Spinal cord (tissue), 9 donors: ENCODE measurements at regions not wholly inside any gene's neighbourhood (a gene's known extent, or its start where the extent isn't known, plus 50 kb on each side); places are given as distances from the start of the nearest gene placed in this dataset.
A peak's percentile ranks its signal among the peaks of the same experiment; 100 is the strongest.

Source experiments
- DNase-seq, 6 donors: peaks; one replicate each; pipeline versions ENCODE4 v3.0.0 to v3.0.0-alpha.2; 2013 to 2015; ENCODE audit warnings: low spot score in 6 of 6, low read depth in 4 of 6
- H3K27ac ChIP-seq: one replicate; pipeline ENCODE4 v1.5.1; 2013; ENCODE audit warnings: low read depth, low read length, control low read depth
- H3K27me3 ChIP-seq: one replicate; pipeline ENCODE4 v1.6.1; 2013; ENCODE audit warnings: low read length; ENCODE audit not compliant: control insufficient read depth, insufficient read depth
- H3K36me3 ChIP-seq: one replicate; pipeline ENCODE4 v1.6.1; 2013; ENCODE audit warnings: low read length; ENCODE audit not compliant: control insufficient read depth, insufficient read depth
- H3K4me1 ChIP-seq: one replicate; pipeline ENCODE4 v1.6.1; 2013; ENCODE audit warnings: low read length; ENCODE audit not compliant: control insufficient read depth, insufficient read depth
- H3K4me3 ChIP-seq: one replicate; pipeline ENCODE4 v1.5.1; 2013; ENCODE audit warnings: low read depth, low read length, control low read depth
- H3K9me3 ChIP-seq: one replicate; pipeline ENCODE4 v1.6.1; 2013; ENCODE audit warnings: low read length; ENCODE audit not compliant: control insufficient read depth, insufficient read depth
- WGBS: methylation state at CpG from one replicate; pipeline ENCODE4 v1.1.5; 2013; ENCODE audit warnings: missing lambda C conversion rate; ENCODE audit not compliant: insufficient coverage; 5-methylcytosine and 5-hydroxymethylcytosine counted together
- donor health status: healthy.

DNA sequence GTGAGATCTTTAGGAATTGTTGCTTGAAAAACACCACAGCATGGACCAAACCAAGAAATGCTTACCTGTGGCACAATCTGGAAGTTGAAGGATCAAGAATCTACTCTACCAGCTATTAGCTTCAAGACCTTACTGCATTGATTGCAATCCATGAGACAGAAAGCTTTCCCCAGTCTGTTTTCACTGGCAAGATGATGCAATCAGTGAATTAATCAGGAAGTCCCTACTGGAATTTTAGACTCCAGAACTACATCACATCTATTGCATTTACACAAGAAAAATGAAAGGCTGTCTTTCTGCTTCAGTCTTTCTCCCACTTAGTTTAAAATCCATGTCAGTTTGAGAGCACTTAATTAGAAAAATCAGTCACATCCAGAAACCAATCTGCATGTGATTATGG, 191.7 kb downstream of the TFEC start:
- Histone ChIP-seq H3K27ac (no peak overlapping the region), H3K4me3 (no peak overlapping the region), H3K9me3 (no peaks in the 10 kb centered on the region), H3K36me3 (no peaks in the 10 kb centered on the region), H3K27me3 (no peaks in the 10 kb centered on the region), H3K4me1 (no peaks in the 10 kb centered on the region)
- no peak for DNase-seq

DNA sequence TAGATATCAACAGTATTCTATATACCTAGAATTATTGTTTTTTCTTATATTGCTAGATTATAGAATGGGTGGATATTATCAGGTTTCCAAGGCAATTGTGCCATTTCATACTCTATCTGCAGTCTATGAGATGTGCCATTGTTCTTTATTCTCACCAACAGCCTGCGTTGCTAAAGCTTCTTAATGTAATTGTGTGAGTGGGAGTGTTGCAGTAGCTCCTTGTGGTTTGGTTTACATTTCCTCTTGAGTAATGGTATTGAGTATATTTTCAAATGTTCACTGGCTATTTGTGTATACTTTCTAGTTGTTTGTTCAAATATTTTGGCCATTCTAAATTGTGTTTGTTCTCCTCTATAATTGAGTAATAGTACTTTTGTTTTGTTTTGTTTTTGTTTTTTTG, 199.2 kb downstream of the TFEC start:
- no peak for DNase-seq
- Histone ChIP-seq H3K4me3 (no peak overlapping the region), H3K9me3 (no peaks in the 10 kb centered on the region), H3K27ac (no peak overlapping the region), H3K27me3 (no peaks in the 10 kb centered on the region), H3K36me3 (no peaks in the 10 kb centered on the region), H3K4me1 (no peaks in the 10 kb centered on the region)
- WGBS: no CpG with 5 or more reads among the region's 1 CpG

DNA sequence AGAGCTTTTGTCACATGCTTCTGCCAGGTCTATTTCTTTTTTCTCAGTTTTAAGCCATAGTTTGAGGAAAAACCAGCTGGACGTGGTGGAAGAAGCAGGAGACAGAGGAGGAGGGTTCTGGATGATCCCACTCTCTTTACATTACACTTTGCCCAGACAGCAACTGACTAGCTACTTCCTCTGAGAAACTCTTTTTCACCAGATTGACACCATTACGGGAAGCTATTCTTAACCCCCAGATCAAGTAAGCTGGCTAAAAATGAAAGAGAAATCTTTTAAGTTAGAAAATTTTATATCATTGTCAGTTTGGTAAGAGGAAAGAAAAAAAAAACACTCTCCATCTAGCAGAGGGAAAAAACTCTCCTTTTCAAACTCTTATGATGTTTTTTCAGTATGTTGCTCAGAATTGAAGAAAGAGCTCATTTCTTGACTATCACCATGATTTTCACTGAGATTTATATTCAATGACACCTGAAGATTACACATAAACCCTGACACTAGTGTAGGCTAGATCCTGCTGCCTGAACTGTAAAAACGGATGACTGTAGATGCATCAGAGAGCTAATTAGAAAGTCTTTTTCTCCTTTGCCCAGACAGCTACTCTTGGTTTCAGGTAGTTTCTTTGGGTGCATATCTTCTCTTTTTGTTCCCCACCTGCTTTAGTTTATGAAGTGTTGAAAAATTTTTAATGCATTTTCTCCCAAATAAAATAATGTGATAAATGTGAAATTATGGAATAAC, 203.1 kb downstream of the TFEC start:
- no peak for DNase-seq
- Histone ChIP-seq H3K36me3 (no peaks in the 10 kb centered on the region), H3K9me3 (no peaks in the 10 kb centered on the region), H3K4me1 (no peaks in the 10 kb centered on the region), H3K27ac (no peak overlapping the region), H3K4me3 (no peak overlapping the region), H3K27me3 (no peaks in the 10 kb centered on the region)
- WGBS: no CpG with 5 or more reads among the region's 3 CpGs

DNA sequence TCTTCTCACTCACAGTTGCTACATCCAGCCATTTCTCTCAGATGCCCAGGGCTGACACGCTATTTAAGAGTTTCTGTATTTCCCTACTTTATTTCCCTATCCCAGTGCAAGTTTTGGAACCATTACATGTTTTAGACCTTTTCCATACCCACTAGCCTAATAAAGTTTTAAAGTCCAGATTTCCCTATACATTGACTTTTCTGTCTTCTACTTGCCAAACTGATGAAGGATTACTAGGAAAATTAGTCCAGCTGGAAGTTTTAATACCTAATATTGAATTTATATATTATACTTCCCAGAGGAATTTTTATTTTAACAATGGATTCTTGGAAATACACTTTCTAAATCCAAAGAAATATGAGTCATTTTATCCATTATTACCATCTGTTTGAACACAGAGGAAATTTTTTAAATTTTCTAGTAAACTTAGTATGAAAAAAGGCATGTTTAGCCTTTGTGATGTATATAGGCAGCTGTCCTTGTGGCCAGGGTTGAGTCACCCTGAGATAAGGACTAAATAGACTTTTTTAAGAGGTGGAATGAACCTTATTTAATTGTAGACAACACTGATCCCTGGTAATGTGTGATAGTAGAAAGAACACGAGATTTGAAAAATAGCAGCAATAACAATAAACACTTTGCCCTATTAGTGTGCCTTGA, 205.0 kb downstream of the TFEC start:
- 100% methylated on average over 1 of the region's 2 CpGs for WGBS
- Histone ChIP-seq H3K27ac (no peak overlapping the region), H3K4me1 (no peaks in the 10 kb centered on the region), H3K27me3 (no peaks in the 10 kb centered on the region), H3K36me3 (no peaks in the 10 kb centered on the region), H3K4me3 (no peak overlapping the region), H3K9me3 (no peaks in the 10 kb centered on the region)
- no peak for DNase-seq

DNA sequence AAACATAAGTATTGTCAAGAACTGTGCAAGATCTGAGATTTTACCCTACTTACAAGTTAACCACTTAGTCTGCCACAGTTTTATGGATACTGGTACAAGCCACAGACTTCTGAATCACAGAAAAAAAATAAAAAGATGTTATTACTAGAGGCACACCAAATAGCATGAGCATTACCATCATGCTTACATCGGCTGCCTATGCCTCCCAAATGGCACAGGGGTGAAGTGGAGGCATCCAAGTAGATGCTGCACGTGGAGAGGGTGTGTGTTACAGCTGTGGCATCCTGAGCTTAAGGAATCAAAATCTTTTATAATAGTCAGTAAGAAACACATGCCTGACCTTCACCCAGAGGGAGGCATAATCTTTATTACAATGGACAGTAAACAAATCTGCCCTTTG, 207.8 kb downstream of the TFEC start:
- Histone ChIP-seq H3K9me3 (no peaks in the 10 kb centered on the region), H3K4me1 (no peaks in the 10 kb centered on the region), H3K36me3 (no peaks in the 10 kb centered on the region), H3K27me3 (no peaks in the 10 kb centered on the region), H3K27ac (no peak overlapping the region), H3K4me3 (no peak overlapping the region)
- DNase-seq: no peak
- no CpG with 5 or more reads among the region's 2 CpGs for WGBS

DNA sequence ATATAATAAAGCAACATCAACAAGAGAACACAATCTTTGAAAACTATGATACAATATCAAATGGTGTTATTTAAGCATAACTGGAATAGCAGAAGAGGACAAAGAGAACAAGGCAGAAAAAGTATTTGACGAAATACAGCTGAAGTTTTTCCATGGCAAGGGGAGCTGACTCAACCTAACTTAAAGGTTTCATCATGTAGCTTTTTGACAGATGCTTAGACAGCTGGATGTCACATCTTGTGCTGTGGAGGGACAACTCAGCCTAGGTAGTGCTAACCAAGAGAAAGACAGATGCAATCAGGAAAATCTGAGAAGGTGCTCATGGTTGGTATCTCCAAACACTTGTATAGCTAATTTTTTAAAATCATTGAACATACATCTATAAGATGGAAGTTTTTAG, 208.2 kb downstream of the TFEC start:
- no peak overlapping the region for H3K4me3 ChIP-seq
- no peaks in the 10 kb centered on the region for H3K9me3 ChIP-seq
- WGBS: 86% methylated on average over 1 of the region's 1 CpG
- no peak for DNase-seq
- H3K36me3 ChIP-seq: no peaks in the 10 kb centered on the region
- no peaks in the 10 kb centered on the region for H3K27me3 ChIP-seq
- no peaks in the 10 kb centered on the region for H3K4me1 ChIP-seq
- no peak overlapping the region for H3K27ac ChIP-seq

DNA sequence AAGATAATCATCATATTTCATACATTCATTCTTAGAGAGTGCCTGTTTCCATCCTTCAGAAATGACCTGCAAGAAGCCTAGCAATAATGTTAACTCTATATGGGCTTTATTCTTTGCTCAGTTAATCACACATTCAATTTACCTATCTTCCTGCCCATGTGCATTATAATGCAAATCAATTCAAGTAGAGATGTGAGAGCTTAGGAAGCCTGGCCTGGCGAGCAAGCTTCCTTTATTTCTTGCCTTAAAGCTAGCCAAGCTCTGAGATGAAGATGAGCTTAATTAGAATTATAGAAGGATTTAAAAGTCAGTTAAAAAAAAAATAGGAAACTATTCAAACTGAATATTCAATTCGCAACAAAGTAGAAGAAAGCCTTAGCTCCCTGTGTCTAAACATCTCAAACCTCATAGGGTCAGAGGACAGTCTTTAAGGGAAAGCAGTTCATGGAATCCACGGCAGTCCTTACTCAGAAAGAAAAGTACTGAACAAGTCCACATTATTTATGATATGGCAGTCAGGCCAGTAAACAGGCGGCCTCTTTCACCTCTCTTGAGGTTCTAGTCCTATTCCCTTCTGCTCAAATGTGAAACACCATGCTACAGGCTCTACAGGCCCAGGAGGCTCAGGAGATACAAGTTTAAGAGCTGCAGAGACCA, 214.1 kb downstream of the TFEC start:
- 65% methylated on average over 2 of the region's 4 CpGs for WGBS
- Histone ChIP-seq H3K27me3 (no peaks in the 10 kb centered on the region), H3K36me3 (no peaks in the 10 kb centered on the region), H3K4me3 (no peak overlapping the region), H3K9me3 (no peaks in the 10 kb centered on the region), H3K4me1 (no peaks in the 10 kb centered on the region), H3K27ac (no peak overlapping the region)
- DNase-seq: no peak

DNA sequence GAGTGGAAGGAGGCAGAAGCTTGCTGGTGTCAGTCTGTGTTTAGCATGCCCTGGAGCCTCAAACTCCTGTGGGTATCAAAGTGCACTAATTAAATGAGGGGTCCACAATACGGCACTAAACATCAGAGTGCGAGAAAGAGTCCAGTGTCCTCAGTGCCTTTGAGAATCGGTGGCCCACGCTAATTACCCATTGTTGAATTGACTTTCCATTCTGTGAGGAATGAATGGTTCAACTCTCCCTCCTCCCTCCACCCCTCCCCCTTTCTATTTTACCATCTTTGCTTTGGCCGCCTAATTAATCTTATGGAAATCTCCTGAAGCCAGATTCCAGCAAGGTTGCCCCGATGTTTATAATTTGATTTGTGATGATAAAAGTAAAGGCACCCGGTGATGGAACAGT, 217.8 kb downstream of the TFEC start:
- Histone ChIP-seq H3K36me3 (no peaks in the 10 kb centered on the region), H3K4me3 (no peak overlapping the region), H3K27me3 (no peaks in the 10 kb centered on the region), H3K27ac (no peak overlapping the region), H3K4me1 (no peaks in the 10 kb centered on the region), H3K9me3 (no peaks in the 10 kb centered on the region)
- 19% methylated on average over 3 of the region's 7 CpGs for WGBS
- DNase-seq: peak in 2 of 6 donors; percentile 6 to 34

DNA sequence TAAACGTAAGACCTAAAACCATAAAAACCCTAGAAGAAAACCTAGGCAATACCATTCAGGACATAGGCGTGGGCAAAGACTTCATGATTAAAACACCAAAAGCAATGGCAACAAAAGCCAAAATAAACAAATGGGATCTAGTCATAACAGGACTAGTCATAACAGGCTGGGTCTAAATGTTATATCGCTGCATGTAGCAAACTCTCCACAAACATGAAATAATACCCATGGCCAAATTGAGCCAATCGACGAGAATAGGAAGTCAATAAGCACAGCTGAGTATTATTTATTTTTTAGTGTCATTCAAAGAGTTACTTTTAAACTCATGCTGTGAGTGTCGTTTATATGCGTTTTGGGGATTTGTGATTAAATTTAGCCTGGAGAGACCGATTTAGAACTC, 225.1 kb downstream of the TFEC start:
- H3K9me3 ChIP-seq: no peaks in the 10 kb centered on the region
- no peak for DNase-seq
- no peak overlapping the region for H3K4me3 ChIP-seq
- no peak overlapping the region for H3K27ac ChIP-seq
- H3K4me1 ChIP-seq: no peaks in the 10 kb centered on the region
- 77% methylated on average over 3 of the region's 8 CpGs for WGBS
- no peaks in the 10 kb centered on the region for H3K36me3 ChIP-seq
- H3K27me3 ChIP-seq: no peaks in the 10 kb centered on the region

DNA sequence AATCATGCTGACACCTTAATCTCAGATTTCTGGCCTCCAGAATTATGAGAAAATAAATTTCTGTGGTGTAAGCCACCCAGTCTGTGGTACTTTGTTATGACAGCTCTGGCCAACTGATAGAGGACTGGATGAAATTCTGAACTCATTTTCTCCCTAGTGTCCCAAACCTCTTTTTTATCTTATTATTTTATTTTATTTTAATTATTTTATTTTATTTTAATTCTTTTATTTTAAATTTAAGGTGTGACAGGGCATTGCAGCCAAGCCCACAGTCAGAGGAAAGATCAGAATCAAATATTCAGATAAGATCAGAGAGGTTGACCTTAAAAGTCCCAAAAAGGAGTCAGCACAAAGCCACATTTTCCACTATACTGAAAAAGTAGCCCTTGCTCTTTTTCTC, 228.1 kb downstream of the TFEC start:
- Histone ChIP-seq H3K36me3 (no peaks in the 10 kb centered on the region), H3K9me3 (no peaks in the 10 kb centered on the region), H3K4me1 (no peaks in the 10 kb centered on the region), H3K4me3 (no peak overlapping the region), H3K27me3 (no peaks in the 10 kb centered on the region), H3K27ac (no peak overlapping the region)
- no peak for DNase-seq
